GM18499 (cell line): ENCODE measurements at regions not wholly inside any gene's neighbourhood (a gene's known extent, or its start where the extent isn't known, plus 50 kb on each side); places are given as distances from the start of the nearest gene placed in this dataset.

Experiments
- ATAC-seq: cut with Tn5 transposase; IDR thresholded peaks from one replicate; pipeline ENCODE4 v1.9.1; 2021; ENCODE audit warnings: moderate number of reproducible peaks; ENCODE audit not compliant: insufficient read depth, unreplicated experiment

GRCh38 chr18:55657572-55658331, 69.8 kb upstream of the TCF4 start:
- no peak for ATAC-seq

- no peak for ATAC-seq
Measured at GRCh38 chr18:55654986-55655385, 67.0 kb upstream of the TCF4 start.

- no peak for ATAC-seq
Measured at GRCh38 chr18:55651236-55651635, 63.2 kb upstream of the TCF4 start.

GRCh38 chr18:55650363-55650870, 62.4 kb upstream of the TCF4 start:
- ATAC-seq, result no peak

- ATAC-seq, result no peak
Measured at GRCh38 chr18:55647331-55647730, 59.3 kb upstream of the TCF4 start.

- ATAC-seq, result no peak
Measured at GRCh38 chr18:55642191-55642590, 54.2 kb upstream of the TCF4 start.

GRCh38 chr18:55641486-55641885, 53.5 kb upstream of the TCF4 start:
- no peak for ATAC-seq
